Subcutaneous abdominal adipose tissue (tissue), 5 donors: ENCODE measurements at regions not wholly inside any gene's neighbourhood (a gene's known extent, or its start where the extent isn't known, plus 50 kb on each side); places are given as distances from the start of the nearest gene placed in this dataset.
"Not testable (repeated sequence)": the region's sequence is repeated elsewhere in the genome, so short reads cannot be mapped to it uniquely, and the experiment has no call there.

ENCODE experiments used
- H3K27ac ChIP-seq: one replicate; pipeline ENCODE4 v1.7.0; 2013; ENCODE audit warnings: low read depth, mild to moderate bottlenecking, inconsistent platforms, low read length, moderate library complexity
- H3K27me3 ChIP-seq, 5 donors: one replicate each; pipeline ENCODE4 v1.7.0; 2013; ENCODE audit warnings: low read length in 5 of 5, inconsistent platforms in 1 of 5; ENCODE audit not compliant: control insufficient read depth in 5 of 5, insufficient read depth in 4 of 5
- H3K36me3 ChIP-seq, 5 donors: one replicate each; pipeline ENCODE4 v1.7.0; 2013; ENCODE audit warnings: low read length in 5 of 5; ENCODE audit not compliant: control insufficient read depth in 5 of 5, insufficient read depth in 5 of 5
- H3K4me1 ChIP-seq, 5 donors: one replicate each; pipeline ENCODE4 v1.7.0; 2013; ENCODE audit warnings: low read length in 5 of 5, mild to moderate bottlenecking in 3 of 5, moderate library complexity in 1 of 5; ENCODE audit not compliant: control insufficient read depth in 5 of 5, insufficient read depth in 5 of 5
- H3K4me3 ChIP-seq, 5 donors: one replicate each; pipeline ENCODE4 v1.7.0; 2013; ENCODE audit warnings: low read length in 5 of 5, low read depth in 1 of 5
- H3K9ac ChIP-seq, 5 donors: one replicate each; pipeline ENCODE4 v1.7.0; 2013; ENCODE audit warnings: low read length in 5 of 5, mild to moderate bottlenecking in 4 of 5, moderate library complexity in 3 of 5
- H3K9me3 ChIP-seq, 5 donors: one replicate each; pipeline ENCODE4 v1.7.0; 2013; ENCODE audit warnings: low read length in 5 of 5; ENCODE audit not compliant: control insufficient read depth in 5 of 5
- donor health status: healthy.
- donor health status: healthy.
- donor health status: healthy.
- donor health status: healthy.
- donor health status: healthy.

DNA sequence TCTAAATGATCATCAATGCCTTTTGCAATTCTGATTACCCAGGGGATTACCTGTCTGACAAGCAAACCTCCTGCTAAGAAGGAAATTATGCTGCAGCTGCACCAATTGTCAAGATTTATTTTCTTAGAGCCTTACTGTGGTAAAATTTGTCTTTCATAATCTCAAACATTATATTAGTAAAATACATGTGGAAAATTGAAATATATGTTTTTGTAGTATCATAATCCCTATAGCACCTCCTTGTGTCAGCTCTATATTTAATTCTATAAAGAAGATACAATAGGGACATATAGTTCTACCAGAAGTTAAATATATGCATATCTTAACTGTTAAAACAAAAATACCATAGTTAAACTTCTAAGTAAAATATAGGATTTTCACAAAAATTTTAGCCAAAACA lies 655.6 kb upstream of the PCDH10 start:
- Histone ChIP-seq H3K4me3 (no peak overlapping the region), H3K27ac (no peak overlapping the region), H3K36me3 (no peaks in the 10 kb centered on the region), H3K9me3 (peaks cover 0 to 8% (median 3%) of the 10 kb centered on the region in 5 donors), H3K4me1 (no peaks in the 10 kb centered on the region), H3K9ac (no peak overlapping the region), H3K27me3 (no peaks in the 10 kb centered on the region)

- H3K4me1 ChIP-seq, H3K27ac ChIP-seq, H3K9me3 ChIP-seq: not testable (repeated sequence)
Observed at GRCh38 chr4:132495267-132495812, 653.8 kb upstream of the PCDH10 start.

GRCh38 chr4:132498215-132498614 lies 650.9 kb upstream of the PCDH10 start:
- Histone ChIP-seq H3K27ac (no peak overlapping the region), H3K4me3 (no peak overlapping the region), H3K9me3 (no peaks in the 10 kb centered on the region), H3K36me3 (no peaks in the 10 kb centered on the region), H3K9ac (no peak overlapping the region), H3K27me3 (no peaks in the 10 kb centered on the region), H3K4me1 (no peaks in the 10 kb centered on the region)

More at GRCh38 chr4:132495267-132495812, 653.8 kb upstream of the PCDH10 start:
- H3K27me3 ChIP-seq, H3K4me3 ChIP-seq, H3K9ac ChIP-seq, H3K36me3 ChIP-seq: not testable (repeated sequence)

- Histone ChIP-seq H3K9ac (no peak overlapping the region), H3K9me3 (no peaks in the 10 kb centered on the region), H3K4me3 (no peak overlapping the region), H3K27ac (no peak overlapping the region), H3K36me3 (no peaks in the 10 kb centered on the region), H3K27me3 (no peaks in the 10 kb centered on the region), H3K4me1 (no peaks in the 10 kb centered on the region)
Observed at GRCh38 chr4:132502096-132502552, 647.0 kb upstream of the PCDH10 start.

- Histone ChIP-seq H3K9me3 (no peaks in the 10 kb centered on the region), H3K4me1 (no peaks in the 10 kb centered on the region), H3K27ac (no peak overlapping the region), H3K27me3 (no peaks in the 10 kb centered on the region), H3K4me3 (no peak overlapping the region), H3K9ac (no peak overlapping the region), H3K36me3 (no peaks in the 10 kb centered on the region)
Observed at GRCh38 chr4:132504438-132504837, 644.7 kb upstream of the PCDH10 start.

DNA sequence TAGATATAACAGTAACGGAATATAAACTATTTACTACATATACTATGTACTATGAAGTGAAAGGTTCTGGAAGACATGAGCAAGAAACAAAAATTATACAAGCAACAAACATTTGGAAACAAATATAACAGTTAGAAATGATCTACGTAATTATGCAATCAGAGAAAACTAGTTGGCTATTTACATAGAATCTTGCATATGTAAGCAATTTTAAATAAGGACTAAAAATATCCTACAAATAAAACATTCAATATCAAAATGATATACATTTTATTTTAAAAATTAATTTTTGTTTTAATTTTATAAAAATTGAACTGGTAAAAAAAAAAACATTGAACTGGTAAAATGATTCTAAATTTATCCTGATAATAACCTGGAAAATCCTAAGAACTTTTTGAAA lies 642.5 kb upstream of the PCDH10 start:
- Histone ChIP-seq H3K4me3 (no peak overlapping the region), H3K27ac (no peak overlapping the region), H3K4me1 (no peaks in the 10 kb centered on the region), H3K27me3 (no peaks in the 10 kb centered on the region), H3K36me3 (no peaks in the 10 kb centered on the region), H3K9ac (no peak overlapping the region), H3K9me3 (no peaks in the 10 kb centered on the region)

GRCh38 chr4:132513491-132513890 lies 635.6 kb upstream of the PCDH10 start:
- Histone ChIP-seq H3K27me3 (no peaks in the 10 kb centered on the region), H3K9ac (no peak overlapping the region), H3K9me3 (peaks cover 0 to 4% (median 0%) of the 10 kb centered on the region in 5 donors), H3K36me3 (no peaks in the 10 kb centered on the region), H3K27ac (no peak overlapping the region), H3K4me1 (no peaks in the 10 kb centered on the region), H3K4me3 (no peak overlapping the region)

- no peaks in the 10 kb centered on the region for H3K9me3 ChIP-seq
- no peak overlapping the region for H3K9ac ChIP-seq
- H3K4me1 ChIP-seq: peaks cover 0 to 2% (median 0%) of the 10 kb centered on the region in 5 donors
- H3K27me3 ChIP-seq: no peaks in the 10 kb centered on the region
- no peak overlapping the region for H3K27ac ChIP-seq
- no peak overlapping the region for H3K4me3 ChIP-seq
- H3K36me3 ChIP-seq: no peaks in the 10 kb centered on the region
Observed at GRCh38 chr4:132526652-132527051, 622.4 kb upstream of the PCDH10 start.

DNA sequence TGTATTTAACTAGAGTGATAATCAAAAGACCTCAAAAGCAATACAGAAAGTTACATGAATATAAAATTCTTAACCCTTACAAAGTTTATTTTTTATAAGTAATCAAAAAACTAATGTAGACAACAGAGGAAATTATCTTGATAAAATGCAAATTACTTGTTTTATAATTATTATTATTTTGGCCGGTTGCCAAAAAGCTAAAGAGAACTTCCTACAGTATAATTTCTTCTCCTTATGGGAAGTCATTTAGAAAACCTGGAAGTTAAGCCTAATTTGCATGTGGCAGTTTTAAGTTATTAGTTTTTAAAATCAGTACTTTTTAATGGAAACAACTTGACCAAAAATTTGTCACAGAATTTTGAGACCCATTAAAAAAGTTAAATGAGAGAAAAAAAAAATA lies 621.3 kb upstream of the PCDH10 start:
- Histone ChIP-seq H3K4me1 (peaks cover 0 to 2% (median 0%) of the 10 kb centered on the region in 5 donors), H3K27me3 (no peaks in the 10 kb centered on the region), H3K9ac (no peak overlapping the region), H3K36me3 (no peaks in the 10 kb centered on the region), H3K27ac (no peak overlapping the region), H3K4me3 (no peak overlapping the region), H3K9me3 (no peaks in the 10 kb centered on the region)

GRCh38 chr4:132530861-132531260 lies 618.2 kb upstream of the PCDH10 start:
- H3K36me3 ChIP-seq: no peaks in the 10 kb centered on the region
- no peak overlapping the region for H3K27ac ChIP-seq
- H3K27me3 ChIP-seq: no peaks in the 10 kb centered on the region
- H3K9ac ChIP-seq: no peak overlapping the region
- H3K4me3 ChIP-seq: no peak overlapping the region
- H3K9me3 ChIP-seq: no peaks in the 10 kb centered on the region
- peaks cover 0 to 2% (median 0%) of the 10 kb centered on the region in 5 donors for H3K4me1 ChIP-seq

GRCh38 chr4:132540268-132540667 lies 608.8 kb upstream of the PCDH10 start:
- Histone ChIP-seq H3K27me3 (no peaks in the 10 kb centered on the region), H3K4me1 (no peaks in the 10 kb centered on the region), H3K4me3 (no peak overlapping the region), H3K27ac (no peak overlapping the region), H3K36me3 (no peaks in the 10 kb centered on the region), H3K9me3 (peaks cover 0 to 8% (median 0%) of the 10 kb centered on the region in 5 donors), H3K9ac (no peak overlapping the region)
